B cell (primary cell): ENCODE measurements at regions not wholly inside any gene's neighbourhood (a gene's known extent, or its start where the extent isn't known, plus 50 kb on each side); places are given as distances from the start of the nearest gene placed in this dataset.

ENCODE experiments used
- ATAC-seq: fragments of 200-7000 bp; cut with Tn5 transposase; one replicate; pipeline ENCODE4 v1.10.0; 2021; ENCODE audit warnings: low read depth, mild to moderate bottlenecking, moderate number of reproducible peaks, moderate library complexity
- CTCF ChIA-PET: fragments of 350-600 bp; sonication (Branson Sonifier 250); formaldehyde crosslinking; loops from one replicate; lab custom pipeline; 2021; ENCODE audit warnings: antibody characterized with exemption, inconsistent platforms; lab: Charles Lee
- POLR2A ChIA-PET: fragments of 350-600 bp; sonication (Branson Sonifier 250); formaldehyde crosslinking; loops from one replicate; lab custom pipeline; 2021; ENCODE audit warnings: antibody characterized with exemption; lab: Charles Lee
- DNase-seq: peaks from one replicate; pipeline ENCODE4 v3.0.0; 2013
- H2AFZ ChIP-seq: 2 replicates; pipeline ENCODE4 v1.6.1; 2012; ENCODE audit warnings: mild to moderate bottlenecking, low read depth, low read length; ENCODE audit not compliant: insufficient read depth, poor library complexity, severe bottlenecking
- H3K27ac ChIP-seq, 2 donors: 1 replicate in 1 of 2; 2 replicates in 1 of 2; pipeline ENCODE4 v1.5.1; 2012 to 2013; ENCODE audit warnings: low read length in 2 of 2, mild to moderate bottlenecking in 2 of 2, moderate library complexity in 1 of 2
- H3K27me3 ChIP-seq, 4 experiments: fragments of 200-600 bp in 1 of 4; sonication (generic) in 1 of 4; replicated peaks in 1 of 4; 1 replicate in 2 of 4; 2 replicates in 2 of 4; pipeline versions ENCODE4 v1.6.1 to v1.7.0; 2013 to 2016; ENCODE audit warnings: low read length in 3 of 4, mild to moderate bottlenecking in 2 of 4, mixed read lengths in 1 of 4, moderate library complexity in 1 of 4; ENCODE audit not compliant: insufficient read depth in 4 of 4, control insufficient read depth in 3 of 4; ENCODE audit errors: control extremely low read depth in 1 of 4
- H3K36me3 ChIP-seq, 2 experiments: replicated peaks in 1 of 2; 1 replicate in 1 of 2; 2 replicates in 1 of 2; pipeline versions ENCODE4 v1.6.1 to v1.7.1; 2013; ENCODE audit warnings: low read length in 1 of 2; ENCODE audit not compliant: insufficient read depth in 2 of 2, control insufficient read depth in 1 of 2; ENCODE audit errors: control extremely low read depth in 1 of 2, extremely low read depth in 1 of 2
- H3K4me1 ChIP-seq, 2 donors: fragments of 200-600 bp in 1 of 2; sonication (generic) in 1 of 2; 1 replicate in 1 of 2; 2 replicates in 1 of 2; pipeline versions ENCODE4 v1.5.1 to v1.6.1; 2013 to 2017; ENCODE audit warnings: low read length in 2 of 2; ENCODE audit not compliant: control insufficient read depth in 2 of 2, insufficient read depth in 2 of 2
- H3K4me2 ChIP-seq: replicated peaks from 2 replicates; pipeline ENCODE3; 2012; ENCODE audit warnings: mild to moderate bottlenecking, low read depth, low read length; ENCODE audit not compliant: poor library complexity, severe bottlenecking
- H3K4me3 ChIP-seq, 5 experiments: fragments of 200-600 bp in 1 of 5; sonication (generic) in 1 of 5; 1 replicate in 3 of 5; 2 replicates in 2 of 5; pipeline versions ENCODE4 v1.5.1 to v1.7.0; 2011 to 2016; ENCODE audit warnings: low read length in 4 of 5, mild to moderate bottlenecking in 4 of 5, low read depth in 2 of 5, control low read depth in 1 of 5, moderate library complexity in 1 of 5; ENCODE audit not compliant: insufficient read depth in 1 of 5; ENCODE audit errors: control extremely low read depth in 1 of 5, extremely low read depth in 1 of 5
- H3K79me2 ChIP-seq: fragments of 200-600 bp; sonication (generic); one replicate; pipeline ENCODE4 v1.6.0; 2016; ENCODE audit warnings: low read length; ENCODE audit not compliant: control insufficient read depth, insufficient read depth
- H3K9ac ChIP-seq: fragments of 200-600 bp; sonication (generic); 2 replicates; pipeline ENCODE4 v1.6.1; 2017; ENCODE audit warnings: mild to moderate bottlenecking, low read length, moderate library complexity
- H3K9me3 ChIP-seq, 3 donors: one replicate each; pipeline versions ENCODE4 v1.6.1 to v1.7.1; 2013; ENCODE audit warnings: low read length in 2 of 3; ENCODE audit not compliant: control insufficient read depth in 2 of 3, insufficient read depth in 1 of 3; ENCODE audit errors: control extremely low read depth in 1 of 3
- H4K20me1 ChIP-seq: 2 replicates; pipeline ENCODE4 v1.6.0; 2012; ENCODE audit warnings: mild to moderate bottlenecking, low read length; ENCODE audit not compliant: insufficient read depth, control insufficient read depth, poor library complexity, severe bottlenecking
- H3K27ac Mint-ChIP-seq: one replicate; pipeline ENCODE4 v1.8.0; 2021; ENCODE audit warnings: mixed read lengths
- H3K27me3 Mint-ChIP-seq: one replicate; pipeline ENCODE4 v1.8.0; 2021; ENCODE audit warnings: mixed read lengths
- H3K4me1 Mint-ChIP-seq: one replicate; pipeline ENCODE4 v1.8.0; 2021; ENCODE audit warnings: mixed read lengths
- H3K4me3 Mint-ChIP-seq: one replicate; pipeline ENCODE4 v1.8.0; 2021; ENCODE audit warnings: mixed read lengths
- H3K9me3 Mint-ChIP-seq: one replicate; pipeline ENCODE4 v1.8.0; 2022; ENCODE audit warnings: mixed read lengths; ENCODE audit not compliant: insufficient read depth
- CTCF ChIP-seq: fragments of 200-600 bp; IDR thresholded peaks from one replicate; pipeline ENCODE4 v1.8.0; 2022; ENCODE audit warnings: antibody characterized with exemption, mild to moderate bottlenecking
- EZH2 ChIP-seq: IDR thresholded peaks from 2 replicates; pipeline ENCODE4 v1.6.1; 2012; ENCODE audit warnings: borderline replicate concordance, low read depth, mild to moderate bottlenecking, moderate library complexity, low read length; ENCODE audit not compliant: insufficient read depth, poor library complexity, severe bottlenecking
- WGBS: methylation state at CpG from one replicate; pipeline ENCODE4 v1.1.5; 2013; ENCODE audit warnings: missing lambda C conversion rate; ENCODE audit not compliant: insufficient coverage; 5-methylcytosine and 5-hydroxymethylcytosine counted together
- intact Hi-C: fragments of 100-400 bp; cut with micrococcal nuclease; formaldehyde crosslinking; loops from one replicate; pipeline ENCODE4 v1.10.0; 2022

GRCh38 chr20:57062241-57062640, 204.2 kb downstream of the BMP7 start:
- Histone ChIP-seq H3K4me1 (no peaks in the 10 kb centered on the region), H4K20me1 (no peaks in the 10 kb centered on the region), H3K36me3 (no peaks in the 10 kb centered on the region), H3K27ac (no peak overlapping the region), H3K79me2 (no peaks in the 10 kb centered on the region), H3K4me3 (no peak overlapping the region), H3K9me3 (no peaks in the 10 kb centered on the region), H3K27me3 (peaks cover 0 to 9% (median 0%) of the 10 kb centered on the region in 4 experiments), H3K4me2 (no peak overlapping the region), H3K9ac (no peak overlapping the region), H2AFZ (no peak overlapping the region)
- no peak for TF ChIP-seq EZH2
- H3K4me1 Mint-ChIP-seq, result no peaks in the 10 kb centered on the region
- POLR2A ChIA-PET, result no interaction called here
- H3K9me3 Mint-ChIP-seq, result no peaks in the 10 kb centered on the region
- CTCF ChIA-PET, result no interaction called here
- H3K4me3 Mint-ChIP-seq, result no peak overlapping the region
- WGBS, result 79% methylated on average over 4 of the region's 4 CpGs
- intact Hi-C loops, result no loop called here
- H3K27ac Mint-ChIP-seq, result no peak overlapping the region
- peaks cover 38% of the 10 kb centered on the region for H3K27me3 Mint-ChIP-seq
- ATAC-seq, result no peak
- no peak for DNase-seq

- H3K27me3 ChIP-seq, result peaks cover 0 to 9% (median 0%) of the 10 kb centered on the region in 4 experiments
- POLR2A ChIA-PET, result no interaction called here
- WGBS, result 81% methylated on average over 3 of the region's 8 CpGs
- intact Hi-C loops, result no loop called here
- no peak overlapping the region for H3K4me3 ChIP-seq
- Mint-ChIP-seq H3K9me3 (no peaks in the 10 kb centered on the region), H3K27ac (no peak overlapping the region), H3K27me3 (peaks cover 38% of the 10 kb centered on the region), H3K4me1 (no peaks in the 10 kb centered on the region), H3K4me3 (no peak overlapping the region)
- no peak overlapping the region for H2AFZ ChIP-seq
- no peak overlapping the region for H3K27ac ChIP-seq
- H3K9me3 ChIP-seq, result no peaks in the 10 kb centered on the region
- no peaks in the 10 kb centered on the region for H3K36me3 ChIP-seq
- TF ChIP-seq EZH2 (no peak), CTCF (no peak)
- no peaks in the 10 kb centered on the region for H3K79me2 ChIP-seq
- H3K4me1 ChIP-seq, result no peaks in the 10 kb centered on the region
- H4K20me1 ChIP-seq, result no peaks in the 10 kb centered on the region
- CTCF ChIA-PET, result no interaction called here
- DNase-seq, result no peak
- no peak for ATAC-seq
- no peak overlapping the region for H3K4me2 ChIP-seq
- no peak overlapping the region for H3K9ac ChIP-seq
Measured at GRCh38 chr20:57062696-57063270, 203.7 kb downstream of the BMP7 start.
